HEK293 (cell line): ENCODE measurements at regions not wholly inside any gene's neighbourhood (a gene's known extent, or its start where the extent isn't known, plus 50 kb on each side); places are given as distances from the start of the nearest gene placed in this dataset.

Experiments used
- CTCF ChIA-PET: fragments of 350-600 bp; formaldehyde crosslinking; extraction: SDS; loops from one replicate; lab custom pipeline; 2021; ENCODE audit warnings: antibody characterized with exemption; lab: Yijun Ruan, JAX
- POLR2A ChIA-PET: fragments of 300-600 bp; formaldehyde crosslinking; extraction: SDS; loops from one replicate; lab custom pipeline; 2020; ENCODE audit warnings: antibody characterized with exemption, inconsistent platforms; lab: Yijun Ruan, JAX
- H3K27ac ChIP-seq: fragments of 200-500 bp; sonication (Bioruptor generic); 2 replicates; pipeline ENCODE4 v1.5.1; 2014; ENCODE audit warnings: low read depth, low read length, control low read depth, inconsistent platforms; ENCODE audit errors: extremely low read depth
- H3K36me3 ChIP-seq, 2 experiments: fragments of 200-500 bp in 1 of 2; sonication (Bioruptor generic) in 1 of 2; 1 replicate in 1 of 2; 2 replicates in 1 of 2; pipeline ENCODE4 v1.5.1; 2014 to 2017; ENCODE audit warnings: inconsistent platforms in 2 of 2, low read length in 2 of 2; ENCODE audit not compliant: control insufficient read depth in 2 of 2, insufficient read depth in 1 of 2
- H3K4me1 ChIP-seq: fragments of 200-500 bp; sonication (Bioruptor generic); 2 replicates; pipeline ENCODE4 v1.5.1; 2014; ENCODE audit warnings: mild to moderate bottlenecking, low read length, inconsistent platforms; ENCODE audit not compliant: control insufficient read depth, insufficient read depth
- H3K4me3 ChIP-seq: 2 replicates; pipeline ENCODE4 v1.5.1; 2011; ENCODE audit warnings: low read depth, mild to moderate bottlenecking, control low read depth, low read length, moderate library complexity
- H3K9me3 ChIP-seq: fragments of 200-500 bp; sonication (Bioruptor generic); 2 replicates; pipeline ENCODE4 v1.5.1; 2014; ENCODE audit warnings: low read depth, low read length, inconsistent platforms; ENCODE audit not compliant: control insufficient read depth, insufficient read depth
- SP3 ChIP-seq: fragments of 450-650 bp; formaldehyde crosslinking; IDR thresholded peaks from 2 replicates; pipeline ENCODE4 v1.5.1; 2016; ENCODE audit warnings: missing biosample characterization, missing genetic modification characterization
- WT1 ChIP-seq: fragments of 450-650 bp; formaldehyde crosslinking; IDR thresholded peaks from 2 replicates; pipeline ENCODE4 v1.5.1; 2016; ENCODE audit warnings: missing biosample characterization, missing genetic modification characterization
- ZBTB1 ChIP-seq: fragments of 450-650 bp; formaldehyde crosslinking; IDR thresholded peaks from 2 replicates; pipeline ENCODE4 v1.5.1; 2016; ENCODE audit warnings: missing biosample characterization, missing genetic modification characterization
- ZBTB17 ChIP-seq: fragments of 450-650 bp; formaldehyde crosslinking; IDR thresholded peaks from 2 replicates; pipeline ENCODE4 v1.5.1; 2016; ENCODE audit warnings: missing biosample characterization, missing genetic modification characterization
- ZNF140 ChIP-seq: fragments of 450-650 bp; formaldehyde crosslinking; IDR thresholded peaks from 2 replicates; pipeline ENCODE4 v1.5.1; 2016; ENCODE audit warnings: missing biosample characterization, missing genetic modification characterization
- ZNF169 ChIP-seq: fragments of 450-650 bp; formaldehyde crosslinking; IDR thresholded peaks from 2 replicates; pipeline ENCODE4 v1.5.1; 2016; ENCODE audit warnings: missing biosample characterization, missing genetic modification characterization
- ZNF302 ChIP-seq: fragments of 450-650 bp; formaldehyde crosslinking; IDR thresholded peaks from 2 replicates; pipeline ENCODE4 v1.5.1; 2016; ENCODE audit warnings: missing biosample characterization, missing genetic modification characterization, low read depth
- ZNF560 ChIP-seq: fragments of 450-650 bp; formaldehyde crosslinking; IDR thresholded peaks from 2 replicates; pipeline ENCODE4 v1.5.1; 2017; ENCODE audit warnings: missing biosample characterization, missing genetic modification characterization, borderline replicate concordance
- ZNF664 ChIP-seq: fragments of 450-650 bp; formaldehyde crosslinking; IDR thresholded peaks from 2 replicates; pipeline ENCODE4 v1.5.1; 2016; ENCODE audit warnings: missing biosample characterization, missing genetic modification characterization
- ZNF701 ChIP-seq: fragments of 450-650 bp; formaldehyde crosslinking; IDR thresholded peaks from 2 replicates; pipeline ENCODE4 v1.5.1; 2016; ENCODE audit warnings: missing biosample characterization, missing genetic modification characterization
- ZNF792 ChIP-seq: fragments of 450-650 bp; formaldehyde crosslinking; IDR thresholded peaks from 2 replicates; pipeline ENCODE4 v1.5.1; 2016; ENCODE audit warnings: missing biosample characterization, missing genetic modification characterization
- TF ChIP-seq, protein P1 (sequence below): fragments of 450-650 bp; formaldehyde crosslinking; IDR thresholded peaks from 2 replicates; pipeline ENCODE4 v1.5.1; 2016; ENCODE audit warnings: missing biosample characterization, missing genetic modification characterization
- TF ChIP-seq, protein P2 (sequence below): fragments of 450-650 bp; formaldehyde crosslinking; IDR thresholded peaks from 2 replicates; pipeline ENCODE4; 2016; ENCODE audit warnings: missing biosample characterization, missing genetic modification characterization
- TF ChIP-seq, protein P3 (sequence below): fragments of 450-650 bp; formaldehyde crosslinking; IDR thresholded peaks from 2 replicates; pipeline ENCODE4 v1.5.1; 2016; ENCODE audit warnings: missing biosample characterization, missing genetic modification characterization
- TF ChIP-seq, protein P4 (sequence below): fragments of 450-650 bp; formaldehyde crosslinking; IDR thresholded peaks from 2 replicates; pipeline ENCODE4 v1.5.1; 2016; ENCODE audit warnings: missing biosample characterization, missing genetic modification characterization

DNA sequence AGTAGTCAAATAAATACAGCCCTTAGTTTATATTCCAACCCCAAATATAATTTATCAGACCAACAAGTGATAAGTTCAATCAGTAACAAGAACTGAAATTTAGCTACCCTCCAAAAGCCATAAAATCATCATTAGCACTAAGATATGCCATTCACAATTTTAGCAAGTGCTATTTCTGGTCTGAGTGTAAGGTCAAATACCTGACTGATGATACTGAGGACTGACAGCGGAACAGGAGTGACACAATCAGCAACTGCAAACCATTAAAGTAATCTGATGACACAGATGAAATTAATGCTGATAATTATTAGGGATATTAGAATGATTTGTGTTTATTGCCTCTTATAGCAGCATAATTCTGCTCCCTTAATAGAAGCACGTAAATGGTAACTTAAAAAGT is 152.7 kb upstream of the SPHKAP start:
- TF ChIP-seq ZBTB17 (tag by site-specific recombination) (no peak), ZNF302 (tag by site-specific recombination) (no peak), WT1 (tag by site-specific recombination) (no peak), ZNF664 (no peak), ZNF560 (tag by site-specific recombination) (no peak), ZNF792 (no peak), ZNF140 (tag by site-specific recombination) (no peak)
- TF ChIP-seq, protein P1, sequence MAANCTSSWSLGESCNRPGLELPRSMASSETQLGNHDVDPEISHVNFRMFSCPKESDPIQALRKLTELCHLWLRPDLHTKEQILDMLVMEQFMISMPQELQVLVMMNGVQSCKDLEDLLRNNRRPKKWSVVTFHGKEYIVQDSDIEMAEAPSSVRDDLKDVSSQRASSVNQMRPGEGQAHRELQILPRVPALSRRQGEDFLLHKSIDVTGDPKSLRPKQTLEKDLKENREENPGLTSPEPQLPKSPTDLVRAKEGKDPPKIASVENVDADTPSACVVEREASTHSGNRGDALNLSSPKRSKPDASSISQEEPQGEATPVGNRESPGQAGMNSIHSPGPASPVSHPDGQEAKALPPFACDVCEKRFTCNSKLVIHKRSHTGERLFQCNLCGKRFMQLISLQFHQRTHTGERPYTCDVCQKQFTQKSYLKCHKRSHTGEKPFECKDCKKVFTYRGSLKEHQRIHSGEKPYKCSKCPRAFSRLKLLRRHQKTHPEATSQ (tag by site-specific recombination) = no peak
- H3K9me3 ChIP-seq = no peaks in the 10 kb centered on the region
- ChIA-PET CTCF (no interaction called here), POLR2A (no interaction called here)
- H3K27ac ChIP-seq = no peak overlapping the region
- no peak overlapping the region for H3K4me3 ChIP-seq
- no peaks in the 10 kb centered on the region for H3K4me1 ChIP-seq
- no peaks in the 10 kb centered on the region for H3K36me3 ChIP-seq

DNA sequence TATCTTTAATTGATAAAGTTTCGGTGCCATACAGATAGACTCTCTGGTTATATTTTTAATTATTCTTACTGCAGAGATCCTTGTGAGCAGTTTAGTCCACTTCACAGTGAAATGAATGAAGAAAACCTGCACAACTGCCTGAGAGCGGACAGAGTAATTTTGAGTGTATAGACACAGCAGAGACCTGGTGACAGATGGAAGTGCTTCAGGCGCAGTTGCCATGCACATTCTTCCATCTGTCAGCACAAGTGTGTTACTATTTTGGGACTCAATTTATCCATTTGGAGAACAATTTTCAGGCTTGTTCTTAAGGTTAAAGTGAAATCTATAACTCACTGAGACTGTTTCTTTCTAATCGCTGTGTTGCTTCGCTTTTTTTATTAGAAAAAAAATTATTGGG is 147.8 kb upstream of the SPHKAP start:
- TF ChIP-seq SP3 (tag by site-specific recombination) (no peak), ZBTB1 (tag by site-specific recombination) (no peak), ZNF701 (tag by site-specific recombination) (no peak), ZNF169 (tag by site-specific recombination) (no peak)
- TF ChIP-seq, protein P2, sequence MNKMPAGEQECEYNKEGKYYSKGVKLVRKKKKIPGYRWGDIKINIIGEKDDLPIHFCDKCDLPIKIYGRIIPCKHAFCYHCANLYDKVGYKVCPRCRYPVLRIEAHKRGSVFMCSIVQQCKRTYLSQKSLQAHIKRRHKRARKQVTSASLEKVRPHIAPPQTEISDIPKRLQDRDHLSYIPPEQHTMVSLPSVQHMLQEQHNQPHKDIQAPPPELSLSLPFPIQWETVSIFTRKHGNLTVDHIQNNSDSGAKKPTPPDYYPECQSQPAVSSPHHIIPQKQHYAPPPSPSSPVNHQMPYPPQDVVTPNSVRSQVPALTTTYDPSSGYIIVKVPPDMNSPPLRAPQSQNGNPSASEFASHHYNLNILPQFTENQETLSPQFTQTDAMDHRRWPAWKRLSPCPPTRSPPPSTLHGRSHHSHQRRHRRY (tag by site-specific recombination) = no peak
- TF ChIP-seq, protein P3, sequence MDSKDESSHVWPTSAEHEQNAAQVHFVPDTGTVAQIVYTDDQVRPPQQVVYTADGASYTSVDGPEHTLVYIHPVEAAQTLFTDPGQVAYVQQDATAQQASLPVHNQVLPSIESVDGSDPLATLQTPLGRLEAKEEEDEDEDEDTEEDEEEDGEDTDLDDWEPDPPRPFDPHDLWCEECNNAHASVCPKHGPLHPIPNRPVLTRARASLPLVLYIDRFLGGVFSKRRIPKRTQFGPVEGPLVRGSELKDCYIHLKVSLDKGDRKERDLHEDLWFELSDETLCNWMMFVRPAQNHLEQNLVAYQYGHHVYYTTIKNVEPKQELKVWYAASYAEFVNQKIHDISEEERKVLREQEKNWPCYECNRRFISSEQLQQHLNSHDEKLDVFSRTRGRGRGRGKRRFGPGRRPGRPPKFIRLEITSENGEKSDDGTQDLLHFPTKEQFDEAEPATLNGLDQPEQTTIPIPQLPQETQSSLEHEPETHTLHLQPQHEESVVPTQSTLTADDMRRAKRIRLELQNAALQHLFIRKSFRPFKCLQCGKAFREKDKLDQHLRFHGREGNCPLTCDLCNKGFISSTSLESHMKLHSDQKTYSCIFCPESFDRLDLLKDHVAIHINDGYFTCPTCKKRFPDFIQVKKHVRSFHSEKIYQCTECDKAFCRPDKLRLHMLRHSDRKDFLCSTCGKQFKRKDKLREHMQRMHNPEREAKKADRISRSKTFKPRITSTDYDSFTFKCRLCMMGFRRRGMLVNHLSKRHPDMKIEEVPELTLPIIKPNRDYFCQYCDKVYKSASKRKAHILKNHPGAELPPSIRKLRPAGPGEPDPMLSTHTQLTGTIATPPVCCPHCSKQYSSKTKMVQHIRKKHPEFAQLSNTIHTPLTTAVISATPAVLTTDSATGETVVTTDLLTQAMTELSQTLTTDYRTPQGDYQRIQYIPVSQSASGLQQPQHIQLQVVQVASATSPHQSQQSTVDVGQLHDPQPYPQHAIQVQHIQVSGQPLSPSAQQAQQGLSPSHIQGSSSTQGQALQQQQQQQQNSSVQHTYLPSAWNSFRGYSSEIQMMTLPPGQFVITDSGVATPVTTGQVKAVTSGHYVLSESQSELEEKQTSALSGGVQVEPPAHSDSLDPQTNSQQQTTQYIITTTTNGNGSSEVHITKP (tag by site-specific recombination) = no peak
- TF ChIP-seq, protein P4, sequence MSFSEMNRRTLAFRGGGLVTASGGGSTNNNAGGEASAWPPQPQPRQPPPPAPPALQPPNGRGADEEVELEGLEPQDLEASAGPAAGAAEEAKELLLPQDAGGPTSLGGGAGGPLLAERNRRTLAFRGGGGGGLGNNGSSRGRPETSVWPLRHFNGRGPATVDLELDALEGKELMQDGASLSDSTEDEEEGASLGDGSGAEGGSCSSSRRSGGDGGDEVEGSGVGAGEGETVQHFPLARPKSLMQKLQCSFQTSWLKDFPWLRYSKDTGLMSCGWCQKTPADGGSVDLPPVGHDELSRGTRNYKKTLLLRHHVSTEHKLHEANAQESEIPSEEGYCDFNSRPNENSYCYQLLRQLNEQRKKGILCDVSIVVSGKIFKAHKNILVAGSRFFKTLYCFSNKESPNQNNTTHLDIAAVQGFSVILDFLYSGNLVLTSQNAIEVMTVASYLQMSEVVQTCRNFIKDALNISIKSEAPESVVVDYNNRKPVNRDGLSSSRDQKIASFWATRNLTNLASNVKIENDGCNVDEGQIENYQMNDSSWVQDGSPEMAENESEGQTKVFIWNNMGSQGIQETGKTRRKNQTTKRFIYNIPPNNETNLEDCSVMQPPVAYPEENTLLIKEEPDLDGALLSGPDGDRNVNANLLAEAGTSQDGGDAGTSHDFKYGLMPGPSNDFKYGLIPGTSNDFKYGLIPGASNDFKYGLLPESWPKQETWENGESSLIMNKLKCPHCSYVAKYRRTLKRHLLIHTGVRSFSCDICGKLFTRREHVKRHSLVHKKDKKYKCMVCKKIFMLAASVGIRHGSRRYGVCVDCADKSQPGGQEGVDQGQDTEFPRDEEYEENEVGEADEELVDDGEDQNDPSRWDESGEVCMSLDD (tag by site-specific recombination) = no peak
- CTCF ChIA-PET = no interaction called here
- Histone ChIP-seq H3K36me3 (no peaks in the 10 kb centered on the region), H3K27ac (no peak overlapping the region), H3K9me3 (no peaks in the 10 kb centered on the region), H3K4me3 (no peak overlapping the region), H3K4me1 (no peaks in the 10 kb centered on the region)
- POLR2A ChIA-PET = no interaction called here
